GM12874 (cell line): ENCODE measurements at regions not wholly inside any gene's neighbourhood (a gene's known extent, or its start where the extent isn't known, plus 50 kb on each side); places are given as distances from the start of the nearest gene placed in this dataset.

Experiments
- TF ChIP-seq, protein P1 (sequence below): IDR thresholded peaks from 2 replicates; pipeline ENCODE4 v1.5.1; 2011; ENCODE audit warnings: low read depth, mild to moderate bottlenecking, control low read depth, low read length, moderate library complexity; ENCODE audit not compliant: insufficient read depth

DNA sequence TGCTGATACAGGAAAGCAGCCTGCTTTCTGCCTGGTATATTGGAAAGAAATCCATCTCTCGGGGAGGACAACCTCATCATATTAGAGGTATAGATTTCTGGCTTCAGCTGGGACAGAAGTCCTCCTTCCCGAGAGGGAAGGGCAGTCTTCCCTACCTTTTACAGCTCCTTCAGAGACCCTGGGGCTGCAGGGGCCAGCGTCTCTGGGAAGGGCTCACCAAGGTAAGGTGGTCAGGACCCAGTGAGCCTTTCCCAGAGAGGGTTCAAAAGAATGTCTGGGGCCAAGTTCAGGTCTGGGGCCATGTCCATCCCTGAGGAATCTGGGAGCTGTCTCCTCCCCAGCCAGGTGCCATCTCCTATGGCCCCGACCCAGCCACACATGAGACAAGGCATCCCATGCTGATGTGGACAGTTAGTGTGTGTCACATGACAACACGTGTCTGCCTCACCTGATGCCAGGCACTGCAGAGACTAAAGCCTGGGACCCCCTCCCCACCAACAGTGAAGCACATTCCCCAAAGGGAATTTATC lies 136.4 kb downstream of the URI1 start:
- TF ChIP-seq, protein P1, sequence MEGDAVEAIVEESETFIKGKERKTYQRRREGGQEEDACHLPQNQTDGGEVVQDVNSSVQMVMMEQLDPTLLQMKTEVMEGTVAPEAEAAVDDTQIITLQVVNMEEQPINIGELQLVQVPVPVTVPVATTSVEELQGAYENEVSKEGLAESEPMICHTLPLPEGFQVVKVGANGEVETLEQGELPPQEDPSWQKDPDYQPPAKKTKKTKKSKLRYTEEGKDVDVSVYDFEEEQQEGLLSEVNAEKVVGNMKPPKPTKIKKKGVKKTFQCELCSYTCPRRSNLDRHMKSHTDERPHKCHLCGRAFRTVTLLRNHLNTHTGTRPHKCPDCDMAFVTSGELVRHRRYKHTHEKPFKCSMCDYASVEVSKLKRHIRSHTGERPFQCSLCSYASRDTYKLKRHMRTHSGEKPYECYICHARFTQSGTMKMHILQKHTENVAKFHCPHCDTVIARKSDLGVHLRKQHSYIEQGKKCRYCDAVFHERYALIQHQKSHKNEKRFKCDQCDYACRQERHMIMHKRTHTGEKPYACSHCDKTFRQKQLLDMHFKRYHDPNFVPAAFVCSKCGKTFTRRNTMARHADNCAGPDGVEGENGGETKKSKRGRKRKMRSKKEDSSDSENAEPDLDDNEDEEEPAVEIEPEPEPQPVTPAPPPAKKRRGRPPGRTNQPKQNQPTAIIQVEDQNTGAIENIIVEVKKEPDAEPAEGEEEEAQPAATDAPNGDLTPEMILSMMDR, result no peak

DNA sequence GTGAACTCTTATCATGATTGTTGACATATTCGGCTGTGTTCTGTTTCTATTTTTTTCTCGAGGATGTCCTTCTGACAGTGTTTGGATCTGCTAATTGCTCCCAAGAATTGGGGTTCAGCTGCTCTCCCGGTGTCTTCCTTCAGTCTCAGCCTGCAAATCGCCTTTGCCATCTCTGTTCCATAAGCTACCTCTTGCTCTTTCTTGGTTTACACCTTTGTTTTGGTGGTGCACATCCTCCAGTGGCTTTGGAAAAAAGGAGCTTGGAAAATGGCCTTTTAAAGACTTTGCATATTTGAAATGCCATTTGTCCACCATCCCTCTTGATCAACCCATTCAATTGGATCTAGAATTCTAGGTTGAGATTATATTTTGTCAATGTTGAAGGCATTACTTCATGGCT lies 137.2 kb downstream of the URI1 start:
- TF ChIP-seq, protein P1, result no peak

DNA sequence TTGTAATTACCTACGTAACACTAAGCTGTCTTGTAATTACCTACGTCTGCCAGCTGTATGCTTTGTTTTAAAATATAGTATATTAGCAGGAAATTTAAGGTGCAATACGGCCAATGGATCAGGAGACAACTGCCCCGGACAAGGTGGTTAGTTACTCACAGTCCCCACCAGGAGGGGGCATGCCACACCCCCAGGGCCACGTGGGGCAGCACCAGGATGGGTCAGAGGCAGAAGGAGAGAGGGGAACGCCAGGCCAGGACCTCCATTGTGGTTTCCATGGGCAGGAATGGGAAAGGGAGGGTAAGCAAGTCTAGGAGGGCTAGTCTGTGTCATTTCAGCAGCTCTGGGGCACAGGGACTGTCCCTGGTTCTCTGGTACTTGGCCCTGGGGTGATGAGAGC lies 140.1 kb downstream of the URI1 start:
- TF ChIP-seq, protein P1, result no peak

DNA sequence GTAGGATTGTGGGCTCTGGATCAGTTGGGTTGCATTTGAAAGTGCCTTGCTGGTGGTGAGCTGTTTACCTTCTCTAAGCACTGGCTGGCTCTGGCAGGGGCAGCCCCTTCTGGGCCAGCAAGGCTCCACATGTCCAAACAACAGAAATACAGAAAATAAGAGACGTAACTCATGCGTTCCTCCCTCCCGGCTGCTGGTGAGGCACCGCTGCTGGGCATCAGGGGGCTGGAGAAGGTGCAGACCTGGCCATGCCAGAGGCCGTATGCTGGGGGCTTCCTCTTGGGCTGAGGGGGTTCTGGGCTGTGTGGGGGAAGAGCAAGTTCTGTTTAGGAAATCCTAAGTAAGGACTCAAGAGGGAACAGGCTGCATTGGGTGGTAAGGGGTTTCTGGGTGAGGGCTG lies 140.6 kb downstream of the URI1 start:
- TF ChIP-seq, protein P1, result no peak

DNA sequence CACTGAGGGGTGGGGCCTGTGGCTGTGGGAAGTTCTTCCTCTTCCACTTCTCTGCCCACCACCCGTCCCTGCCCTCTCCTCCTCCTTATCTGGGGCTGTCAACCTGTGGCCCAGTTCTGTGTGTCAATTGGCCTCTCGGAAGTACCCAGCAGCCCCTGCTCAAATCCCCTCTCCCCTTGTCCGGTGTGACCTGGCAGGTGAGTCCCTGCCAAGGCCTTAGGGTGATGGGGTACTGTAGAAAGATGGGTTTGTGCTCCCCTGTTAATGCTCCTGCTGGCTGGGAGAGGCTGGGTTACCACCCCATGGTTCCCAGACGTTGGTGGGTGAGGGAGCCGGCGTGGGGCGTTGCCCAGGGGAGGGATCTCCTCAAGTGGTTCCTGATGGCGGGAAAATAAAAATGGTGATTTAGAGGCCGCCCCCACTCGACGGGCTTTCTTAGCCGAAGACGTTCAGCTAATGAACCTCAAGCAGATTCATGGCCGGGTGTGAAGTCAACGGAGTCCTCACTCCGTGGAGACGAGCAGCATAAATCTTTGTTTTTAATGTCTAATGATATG lies 141.2 kb downstream of the URI1 start:
- TF ChIP-seq, protein P1, result no peak

DNA sequence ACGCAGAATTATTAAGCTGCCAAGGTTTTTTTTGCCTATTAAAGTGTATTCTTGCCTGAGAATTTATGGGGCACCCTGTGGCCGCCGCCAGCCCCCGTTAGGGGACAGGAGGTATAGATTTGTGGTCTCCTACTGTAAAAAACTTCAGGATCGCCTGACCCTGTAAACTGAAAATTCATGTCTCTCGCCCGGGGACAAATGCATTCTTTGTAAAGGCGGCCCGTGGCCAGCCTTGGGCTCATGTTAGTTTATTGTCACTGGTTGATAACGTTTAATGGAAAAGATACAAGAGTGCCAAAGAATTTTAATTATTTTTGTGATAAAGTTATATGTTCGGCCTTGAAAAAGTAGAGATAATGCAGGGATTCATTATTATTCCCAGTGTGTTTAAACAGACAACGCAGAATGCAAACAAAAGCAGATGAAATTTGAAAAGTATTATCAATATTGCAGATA lies 141.7 kb downstream of the URI1 start:
- TF ChIP-seq, protein P1, result no peak

DNA sequence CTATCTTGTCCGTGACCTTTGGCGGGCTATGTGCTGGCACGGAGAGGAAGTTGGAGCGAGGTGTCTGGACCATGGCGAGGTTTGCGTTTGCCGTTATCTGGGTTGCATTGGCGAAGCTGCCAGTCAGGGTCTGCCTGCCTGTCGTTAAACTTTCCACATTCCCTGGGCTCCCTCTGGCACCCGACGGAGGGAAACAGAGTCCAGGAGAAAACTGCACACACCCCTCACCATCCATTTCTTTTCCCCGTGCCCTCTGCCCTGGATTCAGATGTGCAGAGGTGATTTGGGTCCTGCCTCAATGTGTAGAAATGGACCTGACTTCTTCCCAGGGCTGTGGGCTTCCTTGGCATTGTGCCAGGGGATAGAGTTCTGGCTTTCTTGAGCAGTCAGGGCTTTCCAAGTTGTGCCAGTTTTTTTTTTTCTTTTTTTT lies 142.4 kb downstream of the URI1 start:
- TF ChIP-seq, protein P1, result no peak
